Hepatocyte (in vitro differentiated cells): ENCODE measurements at regions not wholly inside any gene's neighbourhood (a gene's known extent, or its start where the extent isn't known, plus 50 kb on each side); places are given as distances from the start of the nearest gene placed in this dataset.

Source experiments
- DNase-seq: peaks from one replicate; pipeline ENCODE4 v3.0.0-alpha.2; 2016; ENCODE audit warnings: low spot score
- H2AFZ ChIP-seq: fragments of 200-600 bp; sonication (generic); 2 replicates; pipeline ENCODE4 v1.6.0; 2016; ENCODE audit warnings: antibody characterized with exemption, mild to moderate bottlenecking
- H3K27ac ChIP-seq: fragments of 200-600 bp; sonication (generic); 2 replicates; pipeline ENCODE4 v1.5.1; 2016; ENCODE audit warnings: mild to moderate bottlenecking
- H3K27me3 ChIP-seq: fragments of 200-600 bp; sonication (generic); 2 replicates; pipeline ENCODE4 v1.6.1; 2016
- H3K36me3 ChIP-seq: fragments of 200-600 bp; sonication (generic); replicated peaks from 2 replicates; pipeline ENCODE4 v1.5.1; 2016; ENCODE audit warnings: low read depth; ENCODE audit not compliant: insufficient read depth
- H3K4me1 ChIP-seq: fragments of 200-600 bp; sonication (generic); 2 replicates; pipeline ENCODE4 v1.5.1; 2016; ENCODE audit warnings: mild to moderate bottlenecking, moderate library complexity; ENCODE audit not compliant: insufficient read depth
- H3K4me2 ChIP-seq: fragments of 200-600 bp; sonication (generic); 2 replicates; pipeline ENCODE4 v1.6.0; 2016
- H3K4me3 ChIP-seq: fragments of 200-600 bp; sonication (generic); 2 replicates; pipeline ENCODE4 v1.5.1; 2016; ENCODE audit warnings: mild to moderate bottlenecking
- H3K79me2 ChIP-seq: fragments of 200-600 bp; sonication (generic); 2 replicates; pipeline ENCODE4 v1.6.0; 2017; ENCODE audit warnings: mild to moderate bottlenecking
- H3K9me2 ChIP-seq: fragments of 200-600 bp; sonication (generic); replicated peaks from 2 replicates; pipeline ENCODE4 v1.6.0; 2017; ENCODE audit warnings: mild to moderate bottlenecking; ENCODE audit not compliant: insufficient read depth
- H3K9me3 ChIP-seq: fragments of 200-600 bp; sonication (generic); 2 replicates; pipeline ENCODE4 v1.5.1; 2016; ENCODE audit warnings: low read depth, mild to moderate bottlenecking
- H4K20me1 ChIP-seq: fragments of 200-600 bp; sonication (generic); 2 replicates; pipeline ENCODE4 v1.6.0; 2016; ENCODE audit warnings: mild to moderate bottlenecking; ENCODE audit not compliant: insufficient read depth, poor library complexity, severe bottlenecking
- CTCF ChIP-seq: fragments of 200-600 bp; sonication (generic); IDR thresholded peaks from 2 replicates; pipeline ENCODE4 v1.5.1; 2016; ENCODE audit warnings: antibody characterized with exemption, mild to moderate bottlenecking; ENCODE audit not compliant: poor library complexity
- EZH2 ChIP-seq: fragments of 200-600 bp; sonication (generic); IDR thresholded peaks from 2 replicates; pipeline ENCODE4 v1.6.1; 2016; ENCODE audit warnings: antibody characterized with exemption, mild to moderate bottlenecking, borderline replicate concordance
- EZH2phosphoT487 ChIP-seq: fragments of 200-600 bp; sonication (generic); IDR thresholded peaks from one replicate; pipeline ENCODE4 v1.6.1; 2018; ENCODE audit warnings: antibody characterized with exemption, mild to moderate bottlenecking, low read depth, moderate library complexity; ENCODE audit not compliant: unreplicated experiment, severe bottlenecking
- WGBS: methylation state at CpG from one replicate; pipeline ENCODE4 v1.1.6; 2016; ENCODE audit warnings: low lambda C conversion rate; ENCODE audit errors: missing lambda C conversion rate; 5-methylcytosine and 5-hydroxymethylcytosine counted together

- no peaks in the 10 kb centered on the region for H3K79me2 ChIP-seq
- no peaks in the 10 kb centered on the region for H3K9me2 ChIP-seq
- no peak overlapping the region for H3K4me2 ChIP-seq
- H3K27me3 ChIP-seq, result no peaks in the 10 kb centered on the region
- WGBS, result 79% methylated on average over 4 of the region's 4 CpGs
- TF ChIP-seq CTCF (no peak), EZH2phosphoT487 (no peak), EZH2 (no peak)
- no peak overlapping the region for H3K4me3 ChIP-seq
- no peak overlapping the region for H3K27ac ChIP-seq
- H4K20me1 ChIP-seq, result no peaks in the 10 kb centered on the region
- no peak overlapping the region for H2AFZ ChIP-seq
- DNase-seq, result no peak
- H3K36me3 ChIP-seq, result no peaks in the 10 kb centered on the region
- H3K4me1 ChIP-seq, result no peaks in the 10 kb centered on the region
- H3K9me3 ChIP-seq, result no peaks in the 10 kb centered on the region
Measured at GRCh38 chr18:43578706-43579105, 301.4 kb upstream of the SYT4 start.

DNA sequence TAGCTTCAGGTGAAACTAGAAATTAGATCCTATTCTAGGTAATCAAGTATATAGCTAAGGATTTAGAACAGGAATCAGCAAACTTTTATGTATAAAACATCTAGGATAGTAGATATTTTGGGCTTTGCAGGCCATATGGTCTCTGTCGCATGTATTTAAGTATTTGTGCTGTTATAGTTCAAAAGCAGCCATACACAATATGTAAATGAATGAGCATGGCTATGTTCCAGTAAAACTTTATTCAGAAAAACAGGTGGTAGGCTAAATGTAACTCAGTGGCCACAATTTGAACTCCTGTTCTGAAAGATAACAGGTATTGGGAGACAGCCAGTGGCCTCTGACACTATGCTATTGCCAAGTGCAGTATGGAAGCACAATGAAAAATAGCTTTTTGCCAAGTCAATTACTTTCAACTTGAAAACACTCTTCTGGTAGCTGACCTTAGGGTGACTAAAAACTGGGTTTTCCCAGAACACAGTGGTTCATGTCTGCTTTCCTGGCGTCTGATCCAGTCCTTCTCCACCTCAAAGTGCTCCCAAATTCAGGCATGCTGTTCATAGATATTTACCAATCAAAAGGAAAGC, 304.7 kb upstream of the SYT4 start:
- Histone ChIP-seq H4K20me1 (no peaks in the 10 kb centered on the region), H2AFZ (no peak overlapping the region), H3K27ac (no peak overlapping the region), H3K4me3 (no peak overlapping the region), H3K79me2 (no peaks in the 10 kb centered on the region), H3K4me1 (no peaks in the 10 kb centered on the region), H3K4me2 (no peak overlapping the region), H3K9me2 (no peaks in the 10 kb centered on the region), H3K9me3 (no peaks in the 10 kb centered on the region), H3K27me3 (no peaks in the 10 kb centered on the region), H3K36me3 (no peaks in the 10 kb centered on the region)
- TF ChIP-seq EZH2 (no peak), EZH2phosphoT487 (no peak), CTCF (no peak)
- no peak for DNase-seq
- 87% methylated on average over 2 of the region's 2 CpGs for WGBS

DNA sequence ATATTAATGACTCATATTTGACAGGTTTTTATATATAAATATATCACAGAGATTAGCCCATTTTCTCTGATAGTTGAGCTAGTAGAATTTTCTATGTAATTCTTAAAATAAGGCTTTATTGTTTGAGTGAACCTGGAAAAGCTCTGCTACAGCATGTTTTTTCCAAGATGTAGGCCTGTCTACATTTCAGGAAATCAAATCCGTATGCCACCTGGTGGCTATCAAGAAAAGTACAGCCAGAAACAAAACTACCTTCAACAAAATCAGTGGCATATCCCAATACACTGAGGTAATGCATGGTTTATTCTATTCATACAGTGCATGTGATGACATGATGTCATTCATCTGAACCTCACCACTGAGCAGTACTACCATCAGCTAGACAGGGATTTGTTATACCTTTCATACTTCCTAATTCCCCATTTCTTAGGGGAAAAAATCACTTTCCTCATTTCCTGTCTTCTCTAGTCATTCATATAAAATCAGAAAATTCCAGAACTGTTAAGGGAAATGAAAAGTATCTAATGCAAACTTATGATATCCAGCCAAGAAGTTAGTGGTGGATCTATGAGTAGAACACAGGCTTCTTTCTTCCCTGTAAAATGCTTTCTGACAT, 310.4 kb upstream of the SYT4 start:
- peak; percentile 61 for DNase-seq

More for the DNA sequence above, 310.4 kb upstream of the SYT4 start:
- H3K27me3 ChIP-seq, result no peaks in the 10 kb centered on the region
- no peaks in the 10 kb centered on the region for H3K4me1 ChIP-seq
- H3K4me2 ChIP-seq, result no peak overlapping the region
- TF ChIP-seq CTCF, result peak; percentile 70
- no peak for TF ChIP-seq EZH2phosphoT487
- 0% methylated on average over 1 of the region's 1 CpG for WGBS
- H3K36me3 ChIP-seq, result no peaks in the 10 kb centered on the region
- H3K79me2 ChIP-seq, result no peaks in the 10 kb centered on the region
- H3K4me3 ChIP-seq, result no peak overlapping the region
- H3K9me3 ChIP-seq, result no peaks in the 10 kb centered on the region
- no peak overlapping the region for H3K27ac ChIP-seq
- peak overlapping the region; percentile 27 for H2AFZ ChIP-seq
- no peaks in the 10 kb centered on the region for H4K20me1 ChIP-seq
- no peaks in the 10 kb centered on the region for H3K9me2 ChIP-seq
